Esophagus (tissue), 2 donors: ENCODE measurements at regions not wholly inside any gene's neighbourhood (a gene's known extent, or its start where the extent isn't known, plus 50 kb on each side); places are given as distances from the start of the nearest gene placed in this dataset.

Source experiments
- H3K27ac ChIP-seq, 2 donors: one replicate each; pipeline ENCODE4 v1.5.1; 2013; ENCODE audit warnings: low read depth in 2 of 2, mild to moderate bottlenecking in 2 of 2, inconsistent platforms in 1 of 2, low read length in 1 of 2, moderate library complexity in 1 of 2
- H3K27me3 ChIP-seq, 2 donors: one replicate each; pipeline ENCODE4 v1.6.1; 2013; ENCODE audit warnings: low read length in 2 of 2, control low read depth in 1 of 2, mild to moderate bottlenecking in 1 of 2; ENCODE audit not compliant: insufficient read depth in 2 of 2, control insufficient read depth in 1 of 2
- H3K36me3 ChIP-seq, 2 donors: one replicate each; pipeline ENCODE4 v1.6.1; 2013; ENCODE audit warnings: low read length in 1 of 2; ENCODE audit not compliant: control insufficient read depth in 2 of 2, insufficient read depth in 2 of 2
- H3K4me1 ChIP-seq, 2 donors: one replicate each; pipeline ENCODE4 v1.6.1; 2013; ENCODE audit warnings: low read length in 1 of 2; ENCODE audit not compliant: control insufficient read depth in 2 of 2, insufficient read depth in 2 of 2
- H3K4me3 ChIP-seq, 2 donors: one replicate each; pipeline ENCODE4 v1.5.1; 2013; ENCODE audit warnings: low read length in 2 of 2, mild to moderate bottlenecking in 2 of 2, low read depth in 1 of 2, moderate library complexity in 1 of 2
- H3K9me3 ChIP-seq, 2 donors: one replicate each; pipeline ENCODE4 v1.6.1; 2013; ENCODE audit warnings: mild to moderate bottlenecking in 2 of 2, low read depth in 1 of 2, low read length in 1 of 2, moderate library complexity in 1 of 2; ENCODE audit not compliant: control insufficient read depth in 2 of 2, insufficient read depth in 1 of 2
- WGBS, 2 donors: extraction: QIAGEN DNeasy Blood & Tissue Kit; methylation state at CpG; one replicate each; pipeline ENCODE4 v1.1.7; 2013; 5-methylcytosine and 5-hydroxymethylcytosine counted together
- donor health status: healthy with polysubstance abuse.
- donor health status: Bipolar disorder and iron deficiency.

DNA sequence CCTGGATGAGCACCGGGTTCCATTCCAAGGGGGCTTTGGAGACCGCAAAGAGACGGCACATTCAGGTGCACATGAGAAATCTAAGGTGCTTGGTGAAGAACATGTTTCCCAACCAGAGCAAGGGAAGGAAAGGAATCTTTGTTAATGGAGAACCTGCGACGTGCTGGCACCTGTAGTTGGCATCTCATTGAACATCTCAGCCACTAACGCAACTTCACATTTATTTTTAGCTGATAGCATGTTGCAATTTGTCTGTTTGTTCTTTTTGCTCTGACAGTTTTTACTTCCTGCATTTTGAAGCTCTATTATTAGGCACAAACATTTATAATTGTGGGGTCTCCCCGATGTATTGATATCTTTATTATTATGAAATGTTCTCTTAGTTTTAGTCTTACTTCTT, 316.7 kb downstream of the TCERG1L start:
- WGBS, 2 donors: 53 to 73% methylated on average over 7 of the region's 7 CpGs
- Histone ChIP-seq H3K9me3 (peaks cover 0 to 3% of the 10 kb centered on the region in 2 donors), H3K4me3 (no peak overlapping the region), H3K27me3 (no peaks in the 10 kb centered on the region), H3K27ac (no peak overlapping the region), H3K4me1 (no peaks in the 10 kb centered on the region), H3K36me3 (no peaks in the 10 kb centered on the region)

DNA sequence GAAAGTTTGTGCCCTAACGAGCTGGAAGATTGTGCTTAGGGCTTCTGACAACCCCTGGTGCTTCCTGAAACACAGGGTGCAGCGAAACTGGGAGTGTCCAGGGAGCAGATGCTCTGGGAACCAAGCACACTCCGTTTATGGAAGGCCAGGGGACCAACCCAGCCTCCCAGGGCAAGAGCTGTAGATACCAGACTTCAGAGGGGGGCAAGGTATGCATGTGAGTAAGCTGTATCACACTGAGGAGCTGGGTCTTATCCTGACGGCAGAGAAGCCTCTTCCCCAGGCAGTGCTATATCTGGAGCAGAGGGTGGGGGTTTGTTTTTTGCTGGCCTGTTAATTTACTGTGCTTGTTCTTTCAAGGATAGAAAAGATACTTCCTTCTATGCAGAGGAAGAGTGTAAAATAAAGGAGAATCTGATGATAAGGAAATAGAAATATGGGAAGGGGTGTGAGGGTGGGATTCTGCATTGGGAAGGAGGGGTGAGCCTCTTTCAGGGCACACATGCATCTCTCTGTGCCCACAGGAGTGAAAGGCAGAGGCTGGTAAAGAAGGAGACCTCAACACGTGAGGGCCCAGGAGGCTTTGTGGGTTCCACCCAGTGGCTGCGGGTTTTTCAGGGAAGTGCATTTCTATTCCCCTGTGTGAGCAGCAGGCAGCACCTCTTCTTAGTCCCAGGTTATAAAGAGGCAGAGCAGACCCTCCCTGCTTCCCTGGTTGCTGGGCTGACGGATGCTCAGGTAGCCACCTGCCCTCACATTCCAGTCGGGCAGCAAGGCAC, 314.1 kb downstream of the TCERG1L start:
- no peaks in the 10 kb centered on the region for H3K27me3 ChIP-seq
- H3K27ac ChIP-seq: no peak overlapping the region
- no peaks in the 10 kb centered on the region for H3K36me3 ChIP-seq
- H3K4me3 ChIP-seq: no peak overlapping the region
- H3K9me3 ChIP-seq: peaks cover 0 to 3% of the 10 kb centered on the region in 2 donors
- H3K4me1 ChIP-seq: no peaks in the 10 kb centered on the region
- WGBS, 2 donors: 68 to 69% methylated on average over 8 of the region's 8 CpGs

DNA sequence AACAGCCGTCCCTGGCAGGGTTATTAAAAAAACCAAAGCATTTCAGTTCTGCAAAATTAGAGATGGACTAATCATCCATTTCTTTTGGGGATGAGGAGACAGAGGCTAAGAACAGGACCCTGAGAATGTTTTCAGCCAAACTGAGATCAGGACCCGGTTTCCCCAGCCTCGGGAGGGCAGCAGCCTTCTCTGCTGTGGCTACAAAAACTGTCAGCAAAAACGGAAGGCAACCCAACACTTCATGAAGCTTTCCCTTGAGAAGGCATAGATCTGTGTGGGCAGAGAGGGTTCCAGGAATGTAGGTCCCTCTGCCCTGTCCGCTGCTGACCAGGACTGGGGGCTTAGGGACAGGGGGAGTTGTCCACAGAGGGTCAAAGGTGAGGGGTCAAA, 313.5 kb downstream of the TCERG1L start:
- Histone ChIP-seq H3K36me3 (no peaks in the 10 kb centered on the region), H3K4me3 (no peak overlapping the region), H3K27ac (no peak overlapping the region), H3K27me3 (no peaks in the 10 kb centered on the region), H3K9me3 (peaks cover 0 to 3% of the 10 kb centered on the region in 2 donors), H3K4me1 (no peaks in the 10 kb centered on the region)
- WGBS, 2 donors: 68 to 70% methylated on average over 5 of the region's 5 CpGs

DNA sequence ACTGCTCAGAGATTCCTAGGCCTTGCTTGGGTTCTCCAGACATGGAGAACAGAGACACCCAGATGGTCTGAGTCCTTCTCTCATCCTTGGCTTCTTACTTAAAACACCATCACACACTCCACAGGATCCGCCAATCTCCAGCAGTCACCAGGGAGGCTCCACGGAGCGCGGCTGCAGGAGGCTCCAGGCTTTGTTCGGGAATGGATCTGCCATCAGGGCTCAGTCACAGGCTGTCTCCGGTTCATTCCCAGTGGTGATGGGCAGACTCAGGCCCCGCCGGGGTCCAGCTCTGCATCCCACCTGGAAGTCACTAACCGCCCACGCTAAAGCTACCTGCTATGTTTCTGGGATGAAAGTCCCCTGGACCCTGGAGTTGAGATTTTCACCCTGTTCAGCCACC, 312.9 kb downstream of the TCERG1L start:
- WGBS, 2 donors: 93 to 94% methylated on average over 10 of the region's 10 CpGs
- no peaks in the 10 kb centered on the region for H3K36me3 ChIP-seq
- no peak overlapping the region for H3K4me3 ChIP-seq
- no peak overlapping the region for H3K27ac ChIP-seq
- peaks cover 0 to 3% of the 10 kb centered on the region in 2 donors for H3K9me3 ChIP-seq
- H3K27me3 ChIP-seq: no peaks in the 10 kb centered on the region
- no peaks in the 10 kb centered on the region for H3K4me1 ChIP-seq

DNA sequence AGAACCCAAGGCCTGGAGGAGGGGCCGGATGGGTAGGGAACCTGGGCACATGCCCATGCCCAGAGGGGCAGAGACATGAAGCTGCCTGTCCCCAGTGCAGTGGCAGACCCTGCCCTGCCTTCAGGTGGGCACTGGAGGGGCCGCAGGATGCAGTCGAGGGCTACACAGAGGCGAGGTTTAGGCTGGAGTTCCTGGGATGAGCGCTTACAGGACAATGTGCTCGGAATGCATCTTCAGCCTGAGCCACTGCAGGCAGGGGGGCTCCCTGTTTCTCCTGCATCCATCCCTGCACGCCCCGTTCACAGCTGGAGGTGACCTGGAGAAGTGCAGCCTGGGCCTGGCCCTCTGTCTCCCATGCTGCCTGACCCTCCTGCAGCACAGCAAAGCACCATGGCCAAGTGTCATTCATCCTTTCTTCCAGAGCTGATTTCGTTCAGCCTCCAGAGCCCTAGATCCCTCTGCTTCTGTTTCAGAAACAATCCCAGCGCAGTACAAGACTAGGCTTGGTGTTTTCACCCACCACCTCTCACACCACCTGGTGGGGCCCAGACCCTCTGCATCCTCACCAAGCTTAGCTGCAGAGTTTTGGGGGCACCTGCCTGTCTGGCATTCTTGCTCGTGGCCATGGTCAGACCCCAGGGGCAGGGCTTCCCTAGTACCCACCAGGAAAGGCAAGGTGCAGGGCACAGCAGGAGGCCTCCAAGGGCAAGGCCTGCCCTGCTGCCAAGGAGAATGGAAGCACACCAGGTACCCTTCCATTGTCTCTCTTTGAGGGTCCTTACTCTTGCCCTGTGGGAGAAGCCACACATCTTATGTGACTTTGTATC, 311.9 kb downstream of the TCERG1L start:
- Histone ChIP-seq H3K4me1 (no peaks in the 10 kb centered on the region), H3K27ac (no peak overlapping the region), H3K27me3 (no peaks in the 10 kb centered on the region), H3K4me3 (no peak overlapping the region), H3K9me3 (peaks cover 0 to 3% of the 10 kb centered on the region in 2 donors), H3K36me3 (no peaks in the 10 kb centered on the region)
- WGBS, 2 donors: 71 to 75% methylated on average over 11 of the region's 11 CpGs

DNA sequence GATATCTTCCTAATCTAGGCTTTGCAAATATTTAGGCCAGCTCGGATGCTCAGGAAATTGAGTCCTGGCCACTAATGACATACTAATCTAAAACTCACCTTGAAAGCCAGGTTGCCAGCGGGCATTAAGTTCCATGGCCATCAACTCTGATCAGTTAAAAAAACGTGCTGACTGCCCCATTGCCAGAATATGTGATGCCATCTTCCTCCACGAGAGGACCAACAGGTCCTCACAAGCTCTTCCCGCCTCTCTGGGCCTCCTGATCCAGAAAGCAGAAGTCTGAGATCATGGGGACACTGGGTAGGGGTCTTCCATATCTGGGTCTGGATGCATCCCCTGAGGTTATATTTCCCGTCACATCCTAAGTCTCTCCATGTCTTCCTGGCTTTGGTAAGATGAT, 311.3 kb downstream of the TCERG1L start:
- no peaks in the 10 kb centered on the region for H3K27me3 ChIP-seq
- peaks cover 0 to 3% of the 10 kb centered on the region in 2 donors for H3K9me3 ChIP-seq
- H3K4me1 ChIP-seq: no peaks in the 10 kb centered on the region
- H3K4me3 ChIP-seq: no peak overlapping the region
- H3K27ac ChIP-seq: no peak overlapping the region
- H3K36me3 ChIP-seq: no peaks in the 10 kb centered on the region
- WGBS, 2 donors: 62 to 75% methylated on average over 6 of the region's 6 CpGs

DNA sequence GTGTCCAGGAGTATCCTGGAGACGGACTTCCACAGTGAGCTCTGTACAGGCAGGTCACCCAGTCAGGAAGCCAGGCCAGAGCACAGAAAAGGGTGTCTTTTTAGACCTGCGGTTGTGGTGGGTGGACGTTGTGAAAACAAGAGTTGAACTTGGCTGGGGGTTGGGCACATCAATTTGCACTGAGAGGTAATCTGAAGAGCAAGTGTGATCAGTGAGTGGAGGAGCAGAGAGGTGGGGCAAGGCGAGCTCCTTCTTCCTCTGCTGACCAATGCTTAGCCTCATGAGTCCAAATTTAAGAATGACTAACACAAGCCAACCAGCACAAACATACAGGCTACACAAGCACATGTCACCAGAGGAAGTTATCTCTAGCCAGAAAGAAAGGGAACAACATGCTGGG, 310.8 kb downstream of the TCERG1L start:
- H3K27me3 ChIP-seq: no peaks in the 10 kb centered on the region
- 64 to 73% methylated on average over 4 of the region's 4 CpGs for WGBS, 2 donors
- no peaks in the 10 kb centered on the region for H3K36me3 ChIP-seq
- no peak overlapping the region for H3K27ac ChIP-seq
- no peaks in the 10 kb centered on the region for H3K4me1 ChIP-seq
- peaks cover 0 to 3% of the 10 kb centered on the region in 2 donors for H3K9me3 ChIP-seq
- no peak overlapping the region for H3K4me3 ChIP-seq

DNA sequence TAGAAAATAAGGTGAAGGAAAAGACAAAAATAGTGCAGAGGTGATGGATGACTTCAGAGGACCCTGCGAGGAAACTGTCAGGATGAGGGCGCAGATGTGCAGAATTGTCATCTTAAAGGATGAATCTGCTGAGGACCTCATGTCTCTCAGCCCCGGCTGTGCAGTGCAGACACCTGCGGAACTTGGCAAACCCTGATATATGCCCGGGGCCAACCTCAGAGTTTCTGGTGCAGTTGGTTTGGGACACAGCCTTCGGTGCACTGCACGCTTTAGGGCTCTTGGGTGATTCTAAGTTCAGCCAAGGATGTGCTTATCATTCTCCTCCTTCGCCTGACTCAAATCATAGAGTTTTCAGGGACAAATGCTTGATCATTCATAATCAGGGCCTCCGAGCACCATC, 310.1 kb downstream of the TCERG1L start:
- H3K4me3 ChIP-seq: no peak overlapping the region
- H3K4me1 ChIP-seq: no peaks in the 10 kb centered on the region
- 69 to 77% methylated on average over 9 of the region's 9 CpGs for WGBS, 2 donors
- H3K9me3 ChIP-seq: peaks cover 0 to 1% of the 10 kb centered on the region in 2 donors
- H3K27me3 ChIP-seq: no peaks in the 10 kb centered on the region
- H3K27ac ChIP-seq: no peak overlapping the region
- no peaks in the 10 kb centered on the region for H3K36me3 ChIP-seq

DNA sequence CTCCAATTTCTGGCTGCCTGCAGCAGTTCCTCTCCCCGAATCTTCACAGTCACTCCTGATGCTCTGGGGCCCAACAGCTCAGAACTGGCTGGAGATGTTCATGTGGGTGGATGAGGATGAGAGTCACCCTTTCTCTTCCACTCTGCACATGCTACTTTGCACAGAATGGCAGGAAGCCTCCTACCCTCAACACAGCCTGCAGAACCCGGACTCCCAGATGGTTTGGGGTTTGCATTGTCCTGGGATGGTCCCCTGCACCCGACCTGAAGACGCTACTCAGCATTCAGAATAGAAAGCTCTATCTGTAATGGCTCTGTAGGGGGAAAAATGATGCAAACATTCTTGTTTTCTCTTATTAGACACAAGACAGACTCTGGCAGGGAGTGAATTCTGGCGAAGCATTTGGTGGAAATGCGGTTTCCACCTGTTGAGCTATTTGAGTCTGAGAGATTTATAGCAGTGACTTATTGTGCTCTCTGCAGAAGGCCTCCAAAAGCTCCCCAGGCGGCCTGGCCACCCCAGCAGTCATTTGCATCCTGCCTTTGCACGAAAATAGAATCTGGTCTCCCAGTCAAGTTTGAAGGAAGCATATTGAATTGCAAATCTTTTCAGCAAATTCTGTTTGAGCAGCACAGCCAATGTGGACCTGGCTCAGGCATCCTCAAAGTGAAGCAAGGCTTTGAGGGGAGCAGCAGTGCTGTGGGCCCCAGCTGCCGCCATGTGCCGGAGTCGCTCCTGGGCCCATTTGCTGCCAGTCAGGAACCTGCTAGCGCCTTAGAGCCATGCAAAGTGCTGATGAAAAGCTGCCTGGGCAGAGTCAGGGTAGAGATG, 309.3 kb downstream of the TCERG1L start:
- H3K9me3 ChIP-seq: no peaks in the 10 kb centered on the region
- no peak overlapping the region for H3K4me3 ChIP-seq
- no peak overlapping the region for H3K27ac ChIP-seq
- no peaks in the 10 kb centered on the region for H3K27me3 ChIP-seq
- WGBS, 2 donors: 60 to 62% methylated on average over 12 of the region's 12 CpGs
- no peaks in the 10 kb centered on the region for H3K36me3 ChIP-seq
- no peaks in the 10 kb centered on the region for H3K4me1 ChIP-seq
